Ovary (tissue), 3 donors: ENCODE measurements at regions not wholly inside any gene's neighbourhood (a gene's known extent, or its start where the extent isn't known, plus 50 kb on each side); places are given as distances from the start of the nearest gene placed in this dataset.

Source experiments
- CTCF ChIP-seq, 3 donors: fragments of 450-650 bp in 2 of 3; fragments of 200-600 bp in 1 of 3; IDR thresholded peaks; one replicate each; pipeline versions ENCODE4 v1.5.1 to v1.8.0; 2016 to 2022; ENCODE audit warnings: antibody characterized with exemption in 3 of 3, mild to moderate bottlenecking in 1 of 3
- EP300 ChIP-seq: sonication (generic); formaldehyde crosslinking; IDR thresholded peaks from one replicate; pipeline ENCODE4 v1.6.1; 2017; ENCODE audit warnings: antibody characterized with exemption
- POLR2A ChIP-seq: fragments of 450-650 bp; IDR thresholded peaks from one replicate; pipeline ENCODE4 v1.6.1; 2017; ENCODE audit warnings: antibody characterized with exemption, mild to moderate bottlenecking, moderate library complexity
- donor health status: DM: no; HTN: no; CAD: no.

- no peak for TF ChIP-seq CTCF (IDR thresholded peaks at IDR 0.05)
- no peak for TF ChIP-seq POLR2A
- no peak for TF ChIP-seq EP300
These were observed 644.7 kb downstream of the OTOL1 start for GRCh38 chr3:162141272-162141791.
